ENCODE measurements at regions not wholly inside any gene's neighbourhood (a gene's known extent, or its start where the extent isn't known, plus 50 kb on each side); places are given as distances from the start of the nearest gene placed in this dataset.

DNA sequence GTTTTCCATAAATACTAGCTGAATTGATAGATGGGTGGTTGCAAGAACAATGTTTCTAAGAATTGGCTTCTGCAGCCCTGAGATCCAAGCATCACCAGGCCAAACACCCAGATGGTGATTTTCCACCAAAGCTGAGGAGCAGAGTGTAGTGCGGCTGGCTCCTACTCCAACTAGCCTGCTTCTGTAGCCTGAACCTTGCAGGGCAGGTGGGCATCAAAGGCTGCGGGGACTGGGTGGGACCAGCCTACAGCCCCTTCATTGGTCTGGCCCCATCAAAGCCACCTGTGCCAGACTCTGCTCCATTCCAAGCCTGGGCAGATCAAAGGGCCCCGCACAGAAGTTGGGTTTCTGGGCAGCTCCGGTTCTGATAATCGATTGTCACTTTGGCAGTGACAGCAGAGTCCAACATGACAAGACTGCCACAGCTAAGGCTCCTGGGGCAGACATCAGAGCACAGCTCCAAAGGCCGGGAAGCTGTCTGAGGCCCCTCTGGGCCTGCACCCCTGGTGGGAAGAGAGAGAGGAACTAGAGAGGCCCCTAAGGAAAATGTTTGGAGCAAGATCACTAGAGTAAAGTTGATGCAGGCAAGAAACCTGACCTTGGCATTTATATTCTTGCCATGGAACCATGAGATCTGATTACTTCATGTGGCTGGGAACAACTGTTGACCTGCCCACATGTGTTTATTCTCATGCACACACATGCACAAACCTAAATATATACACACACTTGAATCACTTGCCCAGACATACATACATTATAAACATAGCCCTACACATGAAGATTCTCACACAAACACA, 582.9 kb downstream of the INSC start:
- H3K4me1 ChIP-seq (ENCODE audit: control insufficient read depth in 2 of 2, insufficient read depth in 2 of 2, low read length in 2 of 2) = no peaks in the 10 kb centered on the region
- H3K27me3 ChIP-seq (ENCODE audit: control insufficient read depth in 2 of 2, insufficient read depth in 2 of 2, low read length in 2 of 2) = no peaks in the 10 kb centered on the region
- no peaks in the 10 kb centered on the region for H3K36me3 ChIP-seq (ENCODE audit: control insufficient read depth in 2 of 2, insufficient read depth in 2 of 2, low read length in 2 of 2)
- no peak overlapping the region for H3K9ac ChIP-seq (ENCODE audit: low read depth in 1 of 2, low read length in 2 of 2)
- no peaks in the 10 kb centered on the region for H3K9me3 ChIP-seq (ENCODE audit: control insufficient read depth in 2 of 2, low read length in 2 of 2)
- no peak overlapping the region for H3K27ac ChIP-seq (ENCODE audit: low read depth in 2 of 2, low read length in 2 of 2)
- no peak overlapping the region for H3K4me3 ChIP-seq (ENCODE audit: low read length in 2 of 2)

DNA sequence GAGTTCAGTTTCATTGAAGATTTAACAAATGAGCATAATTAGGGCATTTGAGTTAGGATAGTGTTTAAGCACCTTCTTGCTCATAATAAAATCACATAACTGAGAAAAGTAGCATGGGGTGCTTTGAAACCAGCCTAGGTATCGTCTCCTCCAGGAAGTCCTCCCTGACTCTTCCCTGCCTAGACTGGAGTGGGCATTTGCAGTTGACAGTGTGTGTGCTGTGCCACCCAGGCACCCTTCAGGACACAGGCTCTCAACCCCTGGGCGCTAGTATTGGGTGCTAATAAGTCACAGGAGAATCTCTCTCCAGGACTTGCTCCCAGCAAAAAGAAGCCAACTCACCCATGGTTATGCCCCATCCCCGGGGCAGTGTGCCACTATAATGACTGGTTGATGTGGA, 584.1 kb downstream of the INSC start:
- Histone ChIP-seq H3K4me1 (ENCODE audit: control insufficient read depth in 2 of 2, insufficient read depth in 2 of 2, low read length in 2 of 2) (no peaks in the 10 kb centered on the region), H3K9ac (ENCODE audit: low read depth in 1 of 2, low read length in 2 of 2) (no peak overlapping the region), H3K36me3 (ENCODE audit: control insufficient read depth in 2 of 2, insufficient read depth in 2 of 2, low read length in 2 of 2) (no peaks in the 10 kb centered on the region), H3K4me3 (ENCODE audit: low read length in 2 of 2) (no peak overlapping the region), H3K9me3 (ENCODE audit: control insufficient read depth in 2 of 2, low read length in 2 of 2) (no peaks in the 10 kb centered on the region), H3K27ac (ENCODE audit: low read depth in 2 of 2, low read length in 2 of 2) (no peak overlapping the region), H3K27me3 (ENCODE audit: control insufficient read depth in 2 of 2, insufficient read depth in 2 of 2, low read length in 2 of 2) (no peaks in the 10 kb centered on the region)

DNA sequence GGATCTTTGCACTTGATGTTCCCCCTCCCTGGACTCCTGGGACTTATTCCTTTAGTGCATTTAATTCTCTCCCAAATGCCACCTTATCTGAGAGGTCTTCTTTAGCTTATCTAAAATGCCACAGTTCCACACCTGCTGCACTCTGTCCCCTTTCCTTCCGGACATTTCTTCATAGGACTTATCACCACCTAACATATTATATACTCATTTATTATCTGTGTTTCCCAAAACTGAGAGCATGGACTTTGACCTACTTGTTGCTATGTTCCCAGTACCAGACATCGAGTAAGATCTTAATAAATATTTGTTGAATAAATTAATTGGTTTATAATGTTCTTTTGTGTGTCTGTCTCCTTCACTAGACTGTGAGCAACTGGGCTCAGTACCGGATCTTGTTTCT, 585.3 kb downstream of the INSC start:
- Histone ChIP-seq H3K9me3 (ENCODE audit: control insufficient read depth in 2 of 2, low read length in 2 of 2) (no peaks in the 10 kb centered on the region), H3K27me3 (ENCODE audit: control insufficient read depth in 2 of 2, insufficient read depth in 2 of 2, low read length in 2 of 2) (no peaks in the 10 kb centered on the region), H3K4me1 (ENCODE audit: control insufficient read depth in 2 of 2, insufficient read depth in 2 of 2, low read length in 2 of 2) (no peaks in the 10 kb centered on the region), H3K27ac (ENCODE audit: low read depth in 2 of 2, low read length in 2 of 2) (no peak overlapping the region), H3K9ac (ENCODE audit: low read depth in 1 of 2, low read length in 2 of 2) (no peak overlapping the region), H3K4me3 (ENCODE audit: low read length in 2 of 2) (no peak overlapping the region), H3K36me3 (ENCODE audit: control insufficient read depth in 2 of 2, insufficient read depth in 2 of 2, low read length in 2 of 2) (no peaks in the 10 kb centered on the region)

GRCh38 chr11:15700456-15700855, 585.7 kb downstream of the INSC start:
- Histone ChIP-seq H3K36me3 (ENCODE audit: control insufficient read depth in 2 of 2, insufficient read depth in 2 of 2, low read length in 2 of 2) (no peaks in the 10 kb centered on the region), H3K9ac (ENCODE audit: low read depth in 1 of 2, low read length in 2 of 2) (no peak overlapping the region), H3K9me3 (ENCODE audit: control insufficient read depth in 2 of 2, low read length in 2 of 2) (no peaks in the 10 kb centered on the region), H3K4me3 (ENCODE audit: low read length in 2 of 2) (no peak overlapping the region), H3K27ac (ENCODE audit: low read depth in 2 of 2, low read length in 2 of 2) (no peak overlapping the region), H3K27me3 (ENCODE audit: control insufficient read depth in 2 of 2, insufficient read depth in 2 of 2, low read length in 2 of 2) (no peaks in the 10 kb centered on the region), H3K4me1 (ENCODE audit: control insufficient read depth in 2 of 2, insufficient read depth in 2 of 2, low read length in 2 of 2) (no peaks in the 10 kb centered on the region)

- Histone ChIP-seq H3K4me1 (ENCODE audit: control insufficient read depth in 2 of 2, insufficient read depth in 2 of 2, low read length in 2 of 2) (no peaks in the 10 kb centered on the region), H3K4me3 (ENCODE audit: low read length in 2 of 2) (no peak overlapping the region), H3K9me3 (ENCODE audit: control insufficient read depth in 2 of 2, low read length in 2 of 2) (no peaks in the 10 kb centered on the region), H3K9ac (ENCODE audit: low read depth in 1 of 2, low read length in 2 of 2) (no peak overlapping the region), H3K27ac (ENCODE audit: low read depth in 2 of 2, low read length in 2 of 2) (no peak overlapping the region), H3K27me3 (ENCODE audit: control insufficient read depth in 2 of 2, insufficient read depth in 2 of 2, low read length in 2 of 2) (no peaks in the 10 kb centered on the region), H3K36me3 (ENCODE audit: control insufficient read depth in 2 of 2, insufficient read depth in 2 of 2, low read length in 2 of 2) (no peaks in the 10 kb centered on the region)
Measured at GRCh38 chr11:15704064-15704463, 589.3 kb downstream of the INSC start.

DNA sequence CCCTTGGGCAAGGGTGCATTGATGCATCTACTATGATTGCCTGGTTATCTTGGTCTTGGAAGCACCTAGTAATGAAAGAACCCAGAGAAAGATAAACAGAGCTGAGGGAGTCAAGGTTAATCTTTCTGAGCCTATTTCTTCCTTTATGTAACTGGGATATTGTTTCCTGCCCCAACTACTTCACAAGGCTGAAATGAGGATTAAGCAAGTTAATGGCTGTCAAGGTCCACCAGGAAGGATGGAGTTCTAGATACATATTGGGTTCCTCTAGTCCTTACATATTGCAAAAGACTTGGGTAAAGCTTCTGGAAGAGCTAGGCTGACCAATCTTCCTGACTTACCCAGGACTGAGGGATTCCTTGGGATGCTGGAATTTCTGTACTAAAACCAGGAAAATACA, 589.8 kb downstream of the INSC start:
- Histone ChIP-seq H3K9ac (ENCODE audit: low read depth in 1 of 2, low read length in 2 of 2) (no peak overlapping the region), H3K27me3 (ENCODE audit: control insufficient read depth in 2 of 2, insufficient read depth in 2 of 2, low read length in 2 of 2) (no peaks in the 10 kb centered on the region), H3K36me3 (ENCODE audit: control insufficient read depth in 2 of 2, insufficient read depth in 2 of 2, low read length in 2 of 2) (no peaks in the 10 kb centered on the region), H3K4me3 (ENCODE audit: low read length in 2 of 2) (no peak overlapping the region), H3K9me3 (ENCODE audit: control insufficient read depth in 2 of 2, low read length in 2 of 2) (no peaks in the 10 kb centered on the region), H3K27ac (ENCODE audit: low read depth in 2 of 2, low read length in 2 of 2) (no peak overlapping the region), H3K4me1 (ENCODE audit: control insufficient read depth in 2 of 2, insufficient read depth in 2 of 2, low read length in 2 of 2) (no peaks in the 10 kb centered on the region)

GRCh38 chr11:15705891-15706290, 591.2 kb downstream of the INSC start:
- H3K27me3 ChIP-seq (ENCODE audit: control insufficient read depth in 2 of 2, insufficient read depth in 2 of 2, low read length in 2 of 2) = no peaks in the 10 kb centered on the region
- no peak overlapping the region for H3K27ac ChIP-seq (ENCODE audit: low read depth in 2 of 2, low read length in 2 of 2)
- H3K9me3 ChIP-seq (ENCODE audit: control insufficient read depth in 2 of 2, low read length in 2 of 2) = no peaks in the 10 kb centered on the region
- no peak overlapping the region for H3K9ac ChIP-seq (ENCODE audit: low read depth in 1 of 2, low read length in 2 of 2)
- no peaks in the 10 kb centered on the region for H3K4me1 ChIP-seq (ENCODE audit: control insufficient read depth in 2 of 2, insufficient read depth in 2 of 2, low read length in 2 of 2)
- H3K36me3 ChIP-seq (ENCODE audit: control insufficient read depth in 2 of 2, insufficient read depth in 2 of 2, low read length in 2 of 2) = no peaks in the 10 kb centered on the region
- H3K4me3 ChIP-seq (ENCODE audit: low read length in 2 of 2) = no peak overlapping the region

DNA sequence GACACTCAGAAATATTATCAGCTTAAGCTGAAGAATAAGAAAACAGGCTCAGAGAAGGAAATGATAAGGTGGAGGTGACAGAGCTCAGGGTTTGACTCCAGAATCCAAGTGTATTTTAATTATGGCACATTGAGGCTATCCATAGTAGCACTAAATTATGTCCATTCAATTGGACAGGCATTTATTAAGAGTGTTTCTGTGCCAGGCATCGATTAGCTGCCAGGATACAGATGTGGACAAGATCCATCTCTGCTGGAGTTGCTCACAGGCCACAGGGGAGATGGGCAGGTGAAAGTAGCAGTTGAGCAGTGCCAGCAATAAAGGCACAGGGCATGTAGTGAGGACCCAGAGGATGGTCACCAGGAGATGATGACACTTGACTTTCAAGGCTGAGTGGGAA, 592.5 kb downstream of the INSC start:
- H3K4me1 ChIP-seq (ENCODE audit: control insufficient read depth in 2 of 2, insufficient read depth in 2 of 2, low read length in 2 of 2) = no peaks in the 10 kb centered on the region
- H3K36me3 ChIP-seq (ENCODE audit: control insufficient read depth in 2 of 2, insufficient read depth in 2 of 2, low read length in 2 of 2) = no peaks in the 10 kb centered on the region
- no peaks in the 10 kb centered on the region for H3K27me3 ChIP-seq (ENCODE audit: control insufficient read depth in 2 of 2, insufficient read depth in 2 of 2, low read length in 2 of 2)
- H3K27ac ChIP-seq (ENCODE audit: low read depth in 2 of 2, low read length in 2 of 2) = no peak overlapping the region
- H3K4me3 ChIP-seq (ENCODE audit: low read length in 2 of 2) = no peak overlapping the region
- no peaks in the 10 kb centered on the region for H3K9me3 ChIP-seq (ENCODE audit: control insufficient read depth in 2 of 2, low read length in 2 of 2)
- H3K9ac ChIP-seq (ENCODE audit: low read depth in 1 of 2, low read length in 2 of 2) = no peak overlapping the region

DNA sequence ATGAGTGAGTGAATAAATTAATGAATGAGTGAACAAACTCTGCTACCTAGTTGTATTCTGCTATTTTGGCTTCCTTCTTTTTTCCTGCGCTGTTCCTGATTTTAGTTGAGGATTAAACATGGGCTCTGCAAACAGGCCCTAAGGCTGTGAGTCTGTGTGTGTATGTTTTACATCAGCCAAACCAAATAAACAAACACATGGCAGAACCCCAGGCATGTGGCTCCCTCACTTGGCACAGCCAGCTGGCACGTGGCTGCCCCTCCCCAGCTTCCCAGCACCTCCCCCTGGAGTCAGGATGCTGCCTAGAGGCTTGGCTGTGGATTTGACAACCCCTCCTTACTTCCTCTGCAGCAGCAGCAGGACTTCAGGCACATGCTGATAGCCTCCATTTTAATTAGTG, 593.2 kb downstream of the INSC start:
- H3K36me3 ChIP-seq (ENCODE audit: control insufficient read depth in 2 of 2, insufficient read depth in 2 of 2, low read length in 2 of 2) = no peaks in the 10 kb centered on the region
- H3K9ac ChIP-seq (ENCODE audit: low read depth in 1 of 2, low read length in 2 of 2) = no peak overlapping the region
- no peaks in the 10 kb centered on the region for H3K27me3 ChIP-seq (ENCODE audit: control insufficient read depth in 2 of 2, insufficient read depth in 2 of 2, low read length in 2 of 2)
- H3K27ac ChIP-seq (ENCODE audit: low read depth in 2 of 2, low read length in 2 of 2) = no peak overlapping the region
- H3K9me3 ChIP-seq (ENCODE audit: control insufficient read depth in 2 of 2, low read length in 2 of 2) = no peaks in the 10 kb centered on the region
- no peak overlapping the region for H3K4me3 ChIP-seq (ENCODE audit: low read length in 2 of 2)
- H3K4me1 ChIP-seq (ENCODE audit: control insufficient read depth in 2 of 2, insufficient read depth in 2 of 2, low read length in 2 of 2) = no peaks in the 10 kb centered on the region

- no peaks in the 10 kb centered on the region for H3K36me3 ChIP-seq (ENCODE audit: control insufficient read depth in 2 of 2, insufficient read depth in 2 of 2, low read length in 2 of 2)
- no peaks in the 10 kb centered on the region for H3K9me3 ChIP-seq (ENCODE audit: control insufficient read depth in 2 of 2, low read length in 2 of 2)
- H3K27ac ChIP-seq (ENCODE audit: low read depth in 2 of 2, low read length in 2 of 2) = no peak overlapping the region
- no peak overlapping the region for H3K9ac ChIP-seq (ENCODE audit: low read depth in 1 of 2, low read length in 2 of 2)
- H3K27me3 ChIP-seq (ENCODE audit: control insufficient read depth in 2 of 2, insufficient read depth in 2 of 2, low read length in 2 of 2) = no peaks in the 10 kb centered on the region
- no peaks in the 10 kb centered on the region for H3K4me1 ChIP-seq (ENCODE audit: control insufficient read depth in 2 of 2, insufficient read depth in 2 of 2, low read length in 2 of 2)
- H3K4me3 ChIP-seq (ENCODE audit: low read length in 2 of 2) = no peak overlapping the region
Measured at GRCh38 chr11:15710580-15711275, 596.0 kb downstream of the INSC start.
